ENCODE measurements at regions not wholly inside any gene's neighbourhood (a gene's known extent, or its start where the extent isn't known, plus 50 kb on each side); places are given as distances from the start of the nearest gene placed in this dataset.
A peak's percentile ranks its signal among the peaks of the same experiment; 100 is the strongest.
"Not testable (repeated sequence)": the region's sequence is repeated elsewhere in the genome, so short reads cannot be mapped to it uniquely, and the experiment has no call there.

DNA sequence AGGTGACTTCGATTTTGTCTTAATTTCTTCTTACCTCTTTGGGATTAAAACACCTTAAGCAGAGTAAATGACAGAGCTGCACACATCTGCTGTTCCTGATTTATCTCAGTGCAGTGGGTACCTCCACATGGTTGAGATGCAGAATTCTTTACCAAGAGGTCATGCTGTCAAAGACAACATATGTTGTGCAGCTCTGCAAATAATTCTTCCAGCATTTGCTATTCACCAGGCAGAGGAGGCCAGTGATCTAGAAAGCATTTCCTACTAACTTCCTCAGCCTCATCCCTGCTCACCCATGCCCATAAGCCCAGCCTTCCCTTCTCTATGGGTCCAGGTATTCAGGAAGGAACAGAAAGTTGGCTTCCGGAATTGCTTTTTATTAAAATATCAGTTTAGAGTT, 109.3 kb downstream of the THBS2 start:
- DNase-seq = no peak

DNA sequence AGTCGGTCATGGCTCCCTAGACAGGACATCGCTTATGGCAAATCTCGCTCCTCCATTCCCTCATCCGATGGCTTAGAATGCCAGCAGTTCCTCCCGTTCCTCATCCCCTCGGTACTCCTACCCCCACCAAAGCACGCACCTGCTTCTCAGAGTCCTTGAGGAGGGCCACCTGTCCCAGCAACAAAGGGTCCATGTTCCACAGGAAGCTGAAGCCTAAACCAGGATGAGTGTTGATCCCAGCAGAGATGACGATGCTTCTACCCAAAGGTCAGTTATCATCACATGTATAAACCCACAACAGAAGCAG, 111.2 kb downstream of the THBS2 start:
- no peak for DNase-seq

- DNase-seq = peak; percentile 70 to 76
Measured at GRCh38 chr6:169141671-169142537, 111.7 kb downstream of the THBS2 start.

- DNase-seq = no peak
Measured at GRCh38 chr6:169140986-169141495, 112.6 kb downstream of the THBS2 start.

DNA sequence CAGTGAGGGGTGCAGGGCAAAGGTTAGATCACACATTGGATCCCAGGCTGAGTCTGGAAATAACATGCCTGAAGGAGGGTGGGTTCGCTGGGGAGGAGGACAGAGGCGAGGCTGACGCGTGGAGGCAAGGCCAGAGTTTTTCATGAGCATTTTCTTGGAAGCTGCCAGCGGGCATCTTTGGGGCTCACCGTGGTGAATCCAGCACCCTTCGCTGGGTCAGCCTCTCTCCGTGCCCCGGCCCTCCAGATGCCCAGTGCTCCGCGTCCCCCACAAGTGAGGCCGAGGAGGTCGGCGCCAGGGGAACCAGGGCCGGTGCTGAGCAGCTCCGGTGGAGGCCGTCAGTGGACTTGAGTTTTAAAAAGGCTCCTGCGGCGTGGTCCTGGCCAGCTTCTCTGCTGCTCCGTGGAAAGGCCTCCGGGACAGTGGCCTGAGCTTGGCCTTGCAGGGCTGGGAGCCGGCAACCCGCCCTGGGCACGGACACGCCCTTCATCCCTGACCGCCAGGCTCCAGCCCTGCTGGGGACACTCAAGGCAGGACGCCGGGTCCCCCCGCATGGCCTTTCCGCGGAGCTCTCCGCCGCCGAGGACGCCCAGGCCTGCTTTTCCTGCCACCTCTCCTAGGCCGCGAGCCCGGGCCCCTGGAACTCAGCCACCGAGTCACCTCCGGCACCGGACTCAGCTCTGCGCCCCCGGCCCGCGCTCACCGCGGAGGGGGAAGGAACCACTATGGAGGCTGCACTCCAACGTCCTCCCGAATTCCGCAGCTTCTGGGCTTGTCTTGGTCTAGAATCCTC, 114.3 kb downstream of the THBS2 start:
- no peak for DNase-seq

- DNase-seq = no peak
Measured at GRCh38 chr6:169132352-169132940, 121.2 kb downstream of the THBS2 start.

GRCh38 chr6:169131390-169131789, 122.3 kb downstream of the THBS2 start:
- no peak for DNase-seq

DNA sequence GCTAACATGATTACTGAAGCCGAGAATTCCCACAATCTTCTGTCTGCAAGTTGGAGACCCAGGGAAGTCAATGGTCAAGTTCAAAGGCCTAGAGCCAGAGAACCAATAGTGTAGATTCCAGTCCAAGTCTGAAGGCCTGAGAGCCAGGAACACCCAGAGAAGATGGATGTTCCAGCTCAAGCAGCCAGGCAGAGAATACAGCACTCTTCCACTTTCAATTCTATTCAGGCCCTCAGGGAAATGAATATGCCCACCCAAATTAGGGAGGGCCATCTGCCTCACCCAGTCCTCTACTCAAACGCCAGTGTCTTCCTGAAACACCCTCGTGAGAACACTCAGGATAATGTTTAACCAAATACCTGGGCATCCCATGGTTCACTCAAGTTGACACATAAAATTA, 123.5 kb downstream of the THBS2 start:
- DNase-seq = no peak

DNA sequence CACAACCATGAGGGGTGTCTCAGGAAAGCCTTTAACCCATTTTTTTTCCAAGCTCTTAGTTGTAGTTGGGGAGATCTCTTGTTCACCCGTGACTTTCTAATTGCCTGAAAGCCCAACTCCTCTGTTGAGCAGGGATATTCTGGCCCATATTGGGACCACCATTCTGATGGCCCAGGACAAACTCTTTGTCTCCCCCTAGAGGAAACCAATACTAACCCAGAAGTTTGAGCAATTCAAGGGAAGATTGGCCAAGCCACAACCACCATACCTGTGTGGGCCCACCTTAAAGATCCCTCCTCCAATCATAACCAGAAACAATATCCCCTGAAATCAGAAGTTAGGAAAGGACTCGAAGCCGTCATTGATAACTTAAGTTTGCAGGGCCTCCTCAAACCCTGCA, 132.6 kb downstream of the THBS2 start:
- DNase-seq = no peak

DNA sequence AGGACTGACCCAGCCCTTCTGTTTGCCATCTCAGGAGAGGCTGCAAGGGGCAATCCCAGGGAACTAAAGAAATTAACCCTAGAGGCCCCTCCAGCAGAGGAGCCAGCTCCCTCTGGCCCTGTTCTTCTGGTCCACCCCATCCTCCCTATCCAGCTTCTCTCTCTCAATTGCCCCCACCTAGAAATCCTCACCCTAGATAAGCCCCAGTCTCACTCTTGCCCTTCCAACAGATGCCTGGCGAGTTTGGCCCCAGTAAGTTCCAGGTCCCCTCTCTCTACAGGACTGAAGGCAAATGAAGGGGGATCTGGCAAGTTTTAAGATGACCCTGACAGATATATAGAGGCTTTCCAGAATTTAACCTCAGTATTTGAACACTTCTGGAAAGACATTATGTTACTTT, 134.0 kb downstream of the THBS2 start:
- DNase-seq = no peak

DNA sequence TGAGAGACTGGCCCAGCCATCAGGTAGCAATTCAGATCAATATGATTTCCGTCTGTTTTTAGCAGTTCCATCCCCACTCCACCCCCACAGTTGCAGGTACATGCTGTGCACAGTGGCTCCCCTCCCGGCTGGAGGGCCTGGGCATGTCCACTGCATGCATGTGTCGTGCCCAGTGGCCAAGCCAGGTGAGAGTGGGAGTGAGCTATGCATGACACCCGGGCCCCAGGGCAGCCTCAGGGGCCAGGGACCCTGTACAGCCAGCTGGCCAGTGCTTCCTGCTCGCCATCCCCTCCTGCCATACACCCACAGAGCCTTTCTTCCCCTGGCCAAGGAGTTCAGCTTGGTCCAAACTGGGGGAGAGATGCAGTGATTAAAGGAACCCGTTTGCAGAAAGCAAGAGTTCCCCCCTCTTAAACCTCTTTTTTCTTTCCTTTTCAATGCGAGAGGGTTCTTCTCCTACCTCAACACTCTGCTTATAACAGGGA, 135.3 kb downstream of the THBS2 start:
- DNase-seq = no peak

DNA sequence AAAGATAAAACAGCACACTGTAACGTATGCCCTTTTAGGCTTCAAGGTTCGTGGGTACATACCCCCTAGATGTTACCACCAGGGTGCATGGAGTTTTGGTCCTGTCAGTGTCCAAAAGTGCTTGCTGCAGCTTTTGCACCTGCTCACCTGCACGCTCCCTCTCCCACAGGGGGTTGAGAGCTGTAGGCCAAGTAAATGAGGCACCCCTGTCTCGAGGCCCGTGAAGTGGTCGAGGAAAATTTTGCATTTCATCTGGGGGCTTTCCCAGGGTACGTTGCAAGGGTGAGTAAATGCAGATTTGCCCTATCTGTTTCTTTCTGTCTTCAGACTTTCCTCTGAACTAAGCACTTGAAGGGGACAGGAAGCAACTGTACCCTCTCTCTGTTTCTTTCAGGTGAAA, 136.0 kb downstream of the THBS2 start:
- no peak for DNase-seq

GRCh38 chr6:169115632-169116031, 138.0 kb downstream of the THBS2 start:
- DNase-seq = no peak

GRCh38 chr6:169114632-169115031, 139.0 kb downstream of the THBS2 start:
- DNase-seq = not testable (repeated sequence)

DNA sequence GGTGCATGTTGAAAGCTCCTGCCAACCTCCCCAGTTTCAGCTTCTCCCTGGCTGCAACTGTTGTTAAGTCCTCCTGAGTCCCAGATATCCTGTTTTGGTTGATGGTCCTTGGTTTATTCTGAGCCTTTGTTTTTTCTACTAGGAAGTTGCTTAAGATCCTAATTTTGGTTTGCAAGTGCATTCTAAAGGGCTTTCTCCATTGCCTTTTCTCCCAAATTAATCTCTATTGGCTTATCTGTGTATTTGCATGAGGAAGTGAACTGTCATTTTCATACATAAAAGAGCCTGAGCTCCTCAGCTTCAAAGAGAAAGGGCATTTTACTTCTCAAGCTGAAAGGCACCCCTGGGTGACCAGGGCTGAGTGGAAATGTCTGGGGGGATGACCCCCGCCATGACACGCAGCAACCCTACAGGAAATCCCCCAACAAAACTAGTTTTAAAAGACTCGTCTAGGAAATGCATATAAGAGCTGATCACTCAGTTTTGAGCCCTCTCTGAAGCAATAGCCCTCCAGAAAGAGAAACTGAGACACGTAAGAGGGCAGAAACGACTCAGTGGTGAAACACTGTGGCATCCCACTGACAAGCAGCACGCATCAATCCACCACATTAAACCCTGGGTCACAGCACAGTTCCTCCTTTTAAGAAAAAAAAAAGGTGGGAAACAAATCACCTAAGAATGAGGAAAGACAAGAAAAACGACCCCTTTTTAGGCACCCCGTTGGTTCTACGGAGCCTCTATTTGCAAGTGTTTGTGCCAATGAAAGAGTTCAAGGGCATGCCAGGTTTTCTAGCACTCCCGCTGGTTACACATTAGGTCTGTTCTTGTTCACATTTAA, 140.9 kb downstream of the THBS2 start:
- no peak for DNase-seq

GRCh38 chr6:169111203-169111602, 142.4 kb downstream of the THBS2 start:
- DNase-seq = no peak

- no peak for DNase-seq
Measured at GRCh38 chr6:169109411-169110220, 144.0 kb downstream of the THBS2 start.

GRCh38 chr6:169108753-169109152, 144.9 kb downstream of the THBS2 start:
- DNase-seq = no peak

DNA sequence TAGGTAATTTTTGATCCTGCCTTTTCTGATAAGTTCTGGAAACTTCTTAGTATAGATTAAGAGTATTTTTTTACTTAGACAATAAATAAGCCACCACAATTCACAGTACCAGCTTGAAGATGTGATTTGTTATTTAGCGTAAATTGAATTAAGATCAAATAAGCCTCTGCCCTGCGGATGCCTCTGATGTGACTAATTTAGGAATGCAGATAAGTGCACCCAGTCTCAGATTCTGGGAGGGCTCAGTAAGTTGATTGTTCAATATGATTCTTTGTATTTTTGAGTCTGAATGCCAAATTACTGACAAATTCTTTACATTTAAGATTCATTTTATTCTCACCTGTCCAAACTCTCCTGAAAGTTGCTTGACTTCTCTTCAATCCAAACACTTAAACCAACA, 147.5 kb downstream of the THBS2 start:
- no peak for DNase-seq

- no peak for DNase-seq
Measured at GRCh38 chr6:169101981-169102380, 151.7 kb downstream of the THBS2 start.
